ENCODE measurements at regions not wholly inside any gene's neighbourhood (a gene's known extent, or its start where the extent isn't known, plus 50 kb on each side); places are given as distances from the start of the nearest gene placed in this dataset.

DNA sequence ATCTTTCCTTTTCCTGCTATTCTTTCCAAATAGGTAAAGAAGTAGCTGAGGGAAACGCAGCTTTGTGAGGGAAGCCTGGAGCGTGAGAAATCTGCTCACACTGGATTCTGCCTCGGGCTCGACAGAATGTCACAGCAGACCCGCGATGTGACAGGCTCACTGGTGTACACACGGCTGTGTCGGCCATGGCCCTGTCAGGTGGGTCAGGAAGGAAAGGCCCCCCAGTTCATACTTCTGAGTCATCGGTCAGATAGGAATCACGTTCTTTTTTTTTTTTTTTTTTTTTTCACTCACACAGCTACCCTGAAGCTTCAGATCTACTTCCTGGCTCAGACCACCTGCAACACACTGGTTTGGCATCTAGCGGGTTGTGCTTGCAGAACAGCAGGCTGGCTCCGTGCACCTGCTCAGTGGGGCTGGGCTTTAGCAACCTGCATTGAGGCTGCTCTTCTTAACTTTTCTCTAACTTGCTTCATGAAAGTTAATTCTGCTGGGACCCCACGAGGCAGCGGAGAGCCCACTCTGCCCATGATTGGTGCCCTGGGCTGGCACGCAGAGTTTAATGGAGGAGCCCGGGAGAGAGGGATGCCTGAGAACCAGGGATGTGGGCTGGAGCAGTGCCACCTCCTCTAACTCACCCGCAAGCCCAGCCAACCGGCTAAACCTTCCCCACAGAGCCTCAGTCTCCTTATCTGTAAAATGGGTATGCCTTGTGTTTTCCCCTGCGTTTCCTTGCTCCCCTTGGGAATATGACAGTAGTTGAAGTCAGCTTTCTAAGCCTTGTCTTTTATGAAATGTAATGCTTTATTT, 61.5 kb upstream of the FNDC1 start:
- TF ChIP-seq, protein P1, sequence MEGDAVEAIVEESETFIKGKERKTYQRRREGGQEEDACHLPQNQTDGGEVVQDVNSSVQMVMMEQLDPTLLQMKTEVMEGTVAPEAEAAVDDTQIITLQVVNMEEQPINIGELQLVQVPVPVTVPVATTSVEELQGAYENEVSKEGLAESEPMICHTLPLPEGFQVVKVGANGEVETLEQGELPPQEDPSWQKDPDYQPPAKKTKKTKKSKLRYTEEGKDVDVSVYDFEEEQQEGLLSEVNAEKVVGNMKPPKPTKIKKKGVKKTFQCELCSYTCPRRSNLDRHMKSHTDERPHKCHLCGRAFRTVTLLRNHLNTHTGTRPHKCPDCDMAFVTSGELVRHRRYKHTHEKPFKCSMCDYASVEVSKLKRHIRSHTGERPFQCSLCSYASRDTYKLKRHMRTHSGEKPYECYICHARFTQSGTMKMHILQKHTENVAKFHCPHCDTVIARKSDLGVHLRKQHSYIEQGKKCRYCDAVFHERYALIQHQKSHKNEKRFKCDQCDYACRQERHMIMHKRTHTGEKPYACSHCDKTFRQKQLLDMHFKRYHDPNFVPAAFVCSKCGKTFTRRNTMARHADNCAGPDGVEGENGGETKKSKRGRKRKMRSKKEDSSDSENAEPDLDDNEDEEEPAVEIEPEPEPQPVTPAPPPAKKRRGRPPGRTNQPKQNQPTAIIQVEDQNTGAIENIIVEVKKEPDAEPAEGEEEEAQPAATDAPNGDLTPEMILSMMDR (IDR thresholded peaks at IDR 0.05) = no peak
- TF ChIP-seq POLR2A (IDR thresholded peaks at IDR 0.05) = no peak
